GM19452 (cell line): ENCODE measurements at regions not wholly inside any gene's neighbourhood (a gene's known extent, or its start where the extent isn't known, plus 50 kb on each side); places are given as distances from the start of the nearest gene placed in this dataset.
"Not testable (repeated sequence)": the region's sequence is repeated elsewhere in the genome, so short reads cannot be mapped to it uniquely, and the experiment has no call there.

Source experiments
- ATAC-seq: cut with Tn5 transposase; IDR thresholded peaks from one replicate; pipeline ENCODE4 v1.9.1; 2021; ENCODE audit not compliant: unreplicated experiment

DNA sequence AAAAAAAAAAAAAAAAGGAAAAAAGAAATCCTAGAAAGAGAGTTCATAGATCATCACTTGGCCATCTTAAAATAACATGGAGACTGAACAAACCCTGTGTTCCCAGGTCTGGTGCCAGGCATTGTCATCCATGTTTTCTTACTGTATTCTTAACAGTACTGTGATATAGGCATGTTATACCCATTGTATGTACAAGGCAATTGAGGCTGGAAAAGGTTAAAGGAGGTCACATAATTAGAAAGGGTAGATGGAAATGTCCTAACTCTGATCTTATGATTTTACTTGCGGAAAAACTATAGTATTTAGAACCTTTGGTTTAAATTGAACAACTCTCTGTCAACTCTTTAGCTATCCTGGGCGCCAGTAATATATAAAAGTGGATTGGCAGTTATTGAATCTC lies 478.2 kb upstream of the RGS6 start:
- ATAC-seq = no peak

DNA sequence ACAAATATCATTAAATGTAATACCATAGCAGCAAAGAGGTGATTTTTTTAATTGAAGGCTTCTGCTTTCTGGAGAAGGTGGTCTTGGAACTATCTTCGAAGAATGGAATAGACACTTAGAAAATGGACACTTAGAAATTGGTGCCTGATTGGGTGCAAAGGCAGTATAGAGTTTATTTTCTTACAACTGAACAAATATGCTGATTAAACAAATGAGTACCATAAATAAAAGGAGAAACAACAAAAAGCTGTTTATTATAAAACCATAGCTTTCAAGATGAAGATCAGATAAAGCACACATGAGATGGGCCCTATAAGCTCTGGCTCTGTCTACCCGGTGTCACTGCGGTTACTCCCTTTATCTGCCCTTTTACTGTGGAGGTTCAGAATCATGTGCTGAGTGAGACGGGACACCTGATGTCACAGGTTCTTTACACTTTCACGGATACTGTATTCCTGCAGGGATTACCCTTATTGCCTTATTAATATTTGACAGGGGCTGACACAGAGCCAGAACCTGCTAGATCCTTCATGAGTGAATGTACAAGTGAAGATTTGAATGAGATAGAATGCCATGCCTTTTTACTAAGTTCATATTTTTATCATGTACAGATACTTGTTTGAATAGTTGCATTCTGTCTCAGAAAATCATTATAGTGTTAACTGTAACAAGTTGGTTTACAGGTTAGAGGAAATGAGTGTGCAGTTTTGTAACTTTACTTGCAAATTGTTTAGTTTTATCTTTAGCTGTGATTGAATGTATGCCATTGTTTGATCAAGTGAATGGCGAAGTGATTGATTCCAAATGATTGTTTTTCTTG lies 477.5 kb upstream of the RGS6 start:
- no peak for ATAC-seq

DNA sequence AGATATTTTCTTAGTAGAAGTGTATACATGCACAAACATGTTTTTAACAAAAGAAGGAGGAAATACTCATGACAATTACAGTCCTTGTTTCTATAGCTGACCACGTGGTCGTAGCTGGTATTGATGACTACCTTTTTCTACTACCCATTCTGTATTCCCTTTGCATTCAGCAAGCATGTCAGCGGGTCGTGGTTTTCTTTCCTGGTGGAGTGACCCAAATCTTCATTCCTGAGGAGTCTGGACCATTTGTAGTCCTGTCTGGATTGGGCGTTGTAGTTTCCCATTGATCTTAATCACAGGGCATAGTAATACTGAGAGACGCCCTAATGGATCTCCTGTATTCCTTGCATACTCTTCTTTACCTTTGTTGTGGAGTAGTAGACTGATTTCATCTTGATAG lies 472.1 kb upstream of the RGS6 start:
- no peak for ATAC-seq

DNA sequence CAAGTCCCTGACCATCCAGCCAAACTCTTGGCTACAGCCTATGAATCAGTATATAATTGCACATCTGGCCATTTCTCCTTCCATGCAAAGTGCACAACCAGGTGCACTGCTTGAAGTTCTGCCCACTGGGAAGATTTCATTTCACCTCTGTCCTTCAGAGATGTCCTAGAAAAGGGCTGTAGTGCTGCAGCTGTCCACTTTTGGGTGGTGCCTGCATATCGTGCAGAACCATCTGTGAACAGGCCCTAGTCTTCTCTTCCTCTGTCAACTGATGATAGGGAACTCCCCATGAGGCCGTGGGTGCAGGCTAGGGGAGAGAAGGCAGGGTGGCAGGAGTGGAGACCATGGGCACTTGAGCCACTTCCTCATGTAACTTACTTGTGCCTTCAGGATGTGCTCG lies 470.6 kb upstream of the RGS6 start:
- not testable (repeated sequence) for ATAC-seq

DNA sequence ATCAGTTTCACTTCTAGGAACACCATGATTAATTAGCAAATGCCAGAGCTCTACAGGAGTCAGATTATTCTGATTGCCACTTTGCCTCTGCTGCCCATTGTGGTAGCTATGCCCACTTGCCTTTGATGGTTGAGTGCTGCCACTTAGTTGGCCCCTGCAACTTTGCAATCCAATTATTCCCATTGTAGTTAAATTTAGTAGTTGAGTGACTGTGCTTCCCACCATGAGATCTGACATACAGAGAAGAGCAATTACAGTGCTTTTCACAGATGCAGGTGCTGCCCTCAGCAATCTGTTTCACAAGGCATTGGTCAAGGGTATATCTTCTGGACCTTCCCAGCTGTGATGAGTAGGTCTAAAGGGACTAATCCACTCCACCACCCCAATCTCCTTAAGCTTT lies 468.4 kb upstream of the RGS6 start:
- ATAC-seq = no peak

DNA sequence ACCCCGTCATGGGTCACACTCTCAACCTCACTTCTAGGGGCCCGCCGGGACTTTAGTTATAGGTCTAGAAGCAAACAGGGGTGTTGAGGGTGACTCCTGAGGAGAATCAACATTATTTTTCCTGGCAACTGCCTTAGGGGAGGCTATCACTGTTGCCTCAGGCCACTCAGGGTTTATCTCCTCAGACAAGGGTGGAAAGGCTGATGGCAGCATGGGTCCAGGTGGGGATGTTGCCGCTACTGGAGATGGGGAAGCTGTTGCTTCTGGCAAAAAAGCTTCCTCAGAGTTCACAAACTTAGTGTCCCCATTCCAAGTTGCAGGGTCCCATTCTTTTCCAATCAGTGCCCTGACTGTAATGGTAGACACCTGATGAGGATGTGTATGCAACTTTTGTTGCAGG lies 467.4 kb upstream of the RGS6 start:
- no peak for ATAC-seq

DNA sequence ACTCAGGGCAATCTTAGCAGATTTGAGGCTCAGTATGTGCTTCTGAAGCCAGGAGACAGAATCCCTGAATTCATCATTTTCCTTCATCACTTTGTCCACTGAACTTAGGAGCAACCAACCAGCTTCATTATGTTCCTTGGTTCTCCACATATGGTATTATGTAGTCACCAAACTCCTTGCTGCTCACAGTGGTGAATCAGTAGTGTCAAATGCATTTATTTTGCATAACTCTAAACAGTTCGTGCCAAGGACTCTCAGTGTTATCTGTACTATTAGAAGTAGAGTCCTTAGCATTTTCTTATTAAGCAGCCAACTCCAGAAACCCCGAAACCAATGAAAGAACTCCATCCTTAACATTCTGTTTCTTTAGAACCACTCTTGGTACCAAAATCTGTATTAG lies 466.9 kb upstream of the RGS6 start:
- no peak for ATAC-seq

DNA sequence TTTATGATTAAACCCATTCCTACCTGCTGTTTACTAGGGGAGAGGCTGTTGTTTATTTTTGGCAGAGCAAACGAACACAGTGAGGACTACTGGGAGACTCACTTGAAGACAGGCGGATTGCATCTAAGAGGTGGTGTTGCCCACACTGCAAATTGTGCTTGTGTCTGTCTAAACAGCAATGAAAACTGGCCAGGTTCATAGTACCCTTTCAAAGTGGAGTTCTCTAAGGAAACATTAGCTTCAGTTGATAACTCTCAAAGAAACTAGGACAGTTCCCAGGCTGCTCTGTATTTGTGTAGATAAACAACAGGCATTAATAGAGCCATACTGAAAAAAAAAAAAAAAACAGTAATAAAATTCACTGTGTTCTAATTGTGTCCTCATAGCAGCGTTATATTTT lies 466.0 kb upstream of the RGS6 start:
- ATAC-seq = no peak

DNA sequence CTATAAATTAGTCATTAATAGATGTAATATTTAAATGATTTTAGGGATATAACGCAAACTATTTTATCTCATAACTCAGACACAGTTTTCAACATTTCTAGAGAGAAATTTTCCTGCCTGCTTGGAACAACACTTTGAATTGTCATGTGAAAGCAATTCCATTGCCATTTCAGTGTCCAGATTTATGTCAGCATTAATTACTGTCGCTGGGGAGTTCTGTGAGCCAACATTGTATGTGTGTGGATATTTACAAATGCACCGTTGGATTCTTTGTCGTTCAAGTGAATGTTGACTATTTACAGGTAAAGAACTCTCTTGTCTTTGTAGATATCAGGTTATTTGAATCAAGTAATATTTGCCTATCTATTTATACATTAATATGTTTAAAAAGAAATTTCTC lies 465.3 kb upstream of the RGS6 start:
- ATAC-seq = no peak

DNA sequence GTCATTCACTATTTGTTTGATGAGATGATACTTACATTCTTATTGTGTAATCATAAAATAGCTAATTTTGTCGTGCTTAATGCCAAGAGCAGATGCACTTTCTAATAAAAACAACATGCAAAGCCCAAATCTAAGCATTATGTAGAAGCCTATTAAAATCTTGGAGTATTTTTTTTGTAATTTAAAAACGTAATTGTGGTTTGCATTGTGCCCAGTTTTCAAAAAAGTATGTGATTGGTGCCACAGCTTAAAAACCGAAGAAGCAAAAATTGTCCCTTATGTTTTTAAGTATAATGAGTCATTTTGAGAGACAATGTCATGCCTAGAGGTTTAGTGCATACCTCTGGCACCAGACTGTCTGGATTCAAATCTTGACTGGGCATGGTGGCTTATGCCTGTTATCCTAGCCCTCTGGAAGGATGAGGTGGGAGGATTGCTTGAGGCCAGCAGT lies 464.8 kb upstream of the RGS6 start:
- no peak for ATAC-seq

DNA sequence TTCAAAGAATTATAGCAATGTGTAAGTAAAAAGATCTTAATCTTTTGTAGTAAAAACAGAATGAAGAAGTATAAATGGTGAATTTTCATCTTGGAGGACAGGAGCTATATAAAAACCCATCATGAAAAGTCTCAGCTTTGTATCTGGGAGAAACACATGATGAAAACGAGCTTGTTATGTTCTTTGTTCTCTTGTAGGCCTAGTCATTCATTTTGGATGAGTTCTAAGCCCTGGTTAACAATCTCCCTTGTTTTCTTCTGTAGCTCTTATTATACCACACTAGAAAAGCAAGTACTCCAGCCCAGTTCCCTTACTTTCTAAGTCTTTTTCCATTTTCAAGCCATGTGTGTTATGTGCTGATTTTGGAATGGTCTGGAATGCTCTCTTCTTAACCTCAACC lies 463.5 kb upstream of the RGS6 start:
- no peak for ATAC-seq

DNA sequence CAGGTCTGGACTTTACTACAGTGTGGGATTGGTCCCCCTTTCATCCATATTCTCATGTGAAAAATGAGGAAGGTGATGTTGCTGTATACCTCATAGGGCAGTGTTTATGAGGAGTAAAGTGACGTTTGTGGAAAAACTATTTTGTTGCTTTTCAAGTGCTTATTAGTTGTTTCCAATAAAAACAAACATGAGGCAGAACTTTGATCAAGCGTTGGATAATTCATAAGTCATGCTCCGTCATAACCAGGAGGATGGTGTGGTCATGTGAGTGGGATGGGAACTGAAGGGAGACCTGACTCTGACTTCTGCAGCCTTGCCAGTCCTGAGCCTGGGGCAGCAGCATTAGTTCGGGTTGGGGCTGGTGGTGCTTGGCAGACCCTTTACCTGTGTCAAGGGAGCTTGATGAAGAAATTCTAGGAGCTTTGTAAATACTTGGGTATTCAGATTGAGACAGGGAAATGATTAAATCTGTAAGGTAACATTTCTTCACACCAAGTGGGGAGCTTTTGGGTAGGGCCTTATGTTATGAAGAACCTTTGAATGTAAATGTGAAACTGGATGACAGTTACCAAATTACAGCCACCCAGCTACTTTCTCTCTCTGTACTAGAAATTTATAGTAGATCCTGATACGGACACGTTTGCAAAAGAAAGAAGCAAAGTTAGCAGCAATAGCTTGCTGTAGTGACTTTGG lies 462.4 kb upstream of the RGS6 start:
- no peak for ATAC-seq

DNA sequence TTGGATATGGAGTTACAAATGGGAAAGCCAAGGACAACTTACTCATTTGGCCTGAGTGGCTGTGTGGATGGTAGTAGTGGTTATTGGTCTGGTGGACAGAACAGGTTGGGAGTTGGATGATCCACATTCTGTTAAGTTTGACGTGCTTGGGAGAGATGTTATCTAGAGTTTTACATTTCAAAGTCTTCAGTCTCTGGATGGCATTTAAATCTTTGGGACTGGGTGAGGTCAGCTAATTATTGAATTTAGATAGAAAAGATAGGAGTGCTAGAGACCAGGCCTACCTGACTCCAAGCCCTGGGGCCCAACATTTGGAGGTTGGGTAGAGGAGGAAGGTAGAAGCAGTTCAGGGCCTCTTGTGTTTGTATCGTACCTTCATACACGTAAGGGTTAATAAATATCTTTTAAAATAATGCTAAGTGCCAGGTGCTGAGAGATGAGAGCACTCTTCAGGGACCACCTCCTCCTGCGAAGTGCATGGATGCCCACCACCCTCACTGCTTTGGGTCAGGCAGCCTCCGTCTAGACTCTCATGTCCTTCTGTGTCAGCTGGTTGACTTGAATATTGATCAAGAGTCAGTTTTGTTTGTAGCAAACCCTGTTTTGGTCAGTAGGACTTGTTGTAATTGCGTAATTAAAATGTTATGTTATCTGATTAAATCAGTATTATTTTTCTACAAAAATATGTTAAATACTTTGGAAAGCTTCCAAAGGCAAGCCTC lies 460.4 kb upstream of the RGS6 start:
- ATAC-seq = no peak

DNA sequence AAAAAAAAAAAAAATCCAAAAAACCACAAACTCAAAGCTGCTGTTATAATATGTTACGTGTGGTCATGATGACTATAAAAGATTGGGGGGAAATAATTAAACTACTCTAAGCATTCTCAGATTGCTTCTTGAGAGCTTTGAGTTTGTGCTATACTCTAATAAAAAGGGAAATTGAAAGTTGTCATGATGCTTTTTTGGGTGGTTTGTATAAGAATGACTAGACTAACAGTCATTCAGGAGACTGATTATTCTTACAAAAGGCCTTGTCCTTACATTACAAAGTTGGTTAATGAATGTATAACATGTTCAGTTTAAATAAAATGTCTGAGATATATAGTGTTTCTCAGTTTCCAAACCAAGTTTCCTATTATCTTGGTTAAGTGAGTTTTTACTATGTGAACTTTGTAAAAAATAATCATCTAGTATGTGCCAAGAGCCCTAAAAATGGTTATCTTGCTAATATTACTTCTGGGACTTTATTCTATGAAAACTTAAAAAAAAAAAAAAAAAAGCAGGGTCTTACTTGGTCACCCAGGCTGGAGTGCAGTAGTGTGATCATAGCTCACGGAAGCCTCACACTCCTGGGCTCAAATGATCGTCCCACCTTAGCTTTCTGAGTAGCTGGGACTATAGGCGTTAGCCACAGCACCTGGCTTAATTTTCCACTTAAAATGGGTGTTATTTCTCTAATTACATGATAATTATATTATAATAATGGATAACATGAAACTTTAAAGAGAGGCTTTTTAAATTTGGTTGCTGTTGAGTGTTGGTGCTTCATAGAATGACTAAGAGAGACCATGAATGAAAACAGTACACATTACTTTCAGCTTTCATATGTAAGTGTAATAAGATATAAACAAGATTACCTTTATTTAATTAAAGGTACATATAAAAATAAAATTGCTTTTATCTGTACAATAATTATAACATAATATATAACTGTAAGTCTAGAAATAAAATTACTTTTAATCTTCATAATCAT lies 459.6 kb upstream of the RGS6 start:
- peak; percentile 54 for ATAC-seq

DNA sequence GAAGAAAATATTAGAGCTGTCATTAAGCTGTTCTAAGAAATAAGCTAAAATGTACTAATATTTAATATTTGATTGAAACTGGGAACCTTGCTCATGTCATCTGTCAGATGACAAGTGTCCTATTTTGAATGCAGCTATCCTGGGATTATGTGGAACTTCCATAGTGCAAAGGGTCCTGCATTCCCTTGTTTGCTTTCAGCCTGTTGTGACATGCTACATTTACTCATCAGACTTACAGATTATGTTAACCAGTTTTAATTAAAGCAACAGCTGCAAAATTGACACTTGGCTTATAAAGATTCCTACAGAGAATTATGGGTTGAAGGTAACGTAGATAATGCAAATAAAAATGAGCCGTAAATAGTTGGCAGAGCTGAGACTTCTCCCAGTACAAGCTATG lies 458.4 kb upstream of the RGS6 start:
- ATAC-seq = no peak

DNA sequence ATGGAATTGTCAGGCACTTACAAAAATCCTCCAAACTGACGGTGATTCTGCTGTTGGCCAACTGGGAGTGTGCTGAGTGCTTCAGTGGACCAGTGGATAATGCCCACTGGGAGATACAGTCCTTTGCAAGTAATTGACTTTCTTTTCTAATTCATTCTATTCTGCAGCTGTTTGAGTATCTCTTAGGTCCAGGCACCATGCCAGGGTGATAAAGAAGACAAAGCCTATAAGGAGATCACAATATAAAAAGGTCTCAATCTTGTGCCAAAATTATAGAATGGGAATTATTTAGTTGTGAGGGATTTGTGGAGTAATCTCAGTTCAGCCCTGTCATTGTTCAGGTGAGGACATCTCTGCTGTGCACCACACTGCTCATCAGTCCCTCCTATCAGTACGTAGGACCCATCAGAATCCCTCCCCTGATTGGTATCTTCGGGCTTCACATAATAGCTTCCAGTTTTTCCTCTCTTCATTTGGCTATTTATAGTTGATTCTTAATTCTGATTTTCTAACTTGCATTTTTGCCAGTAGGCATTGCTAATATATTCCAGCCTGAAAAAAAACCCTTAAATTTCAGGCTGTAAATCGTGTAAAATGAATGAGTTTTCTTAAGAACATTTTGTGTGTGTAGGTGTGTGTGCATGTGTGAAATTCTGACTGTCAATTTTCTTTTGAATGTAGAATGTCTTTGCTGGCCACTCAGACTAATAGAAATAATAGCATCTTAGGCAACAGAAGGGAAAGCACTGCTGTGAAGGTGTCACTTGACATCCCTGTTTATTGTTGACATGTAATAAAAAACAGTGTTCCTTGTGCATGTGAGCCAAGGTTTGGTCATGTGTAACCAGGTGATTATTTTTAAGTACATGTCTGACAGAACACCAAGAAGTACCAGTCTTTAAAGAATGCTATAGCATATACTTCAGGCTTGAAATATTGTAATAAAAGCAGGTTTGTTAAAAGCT lies 457.6 kb upstream of the RGS6 start:
- ATAC-seq = no peak

DNA sequence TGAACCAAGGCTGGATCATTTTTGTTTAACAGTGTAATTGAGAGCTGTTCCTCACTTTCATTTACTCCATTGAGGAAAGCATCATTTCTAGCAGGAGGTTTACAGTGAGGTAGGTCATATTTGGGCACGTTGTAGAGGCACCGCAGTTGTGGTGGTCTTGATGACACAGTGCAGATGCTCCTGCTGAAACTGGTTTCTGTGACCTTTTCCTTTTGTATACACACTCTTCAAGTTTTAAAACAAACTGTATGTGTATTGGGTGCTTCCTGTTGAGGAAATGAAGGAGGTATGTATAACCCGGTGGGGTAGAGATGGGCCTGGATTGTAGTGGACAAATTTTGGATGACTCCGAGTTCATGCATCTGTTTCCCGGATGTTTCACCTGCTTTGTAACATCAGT lies 456.3 kb upstream of the RGS6 start:
- no peak for ATAC-seq

DNA sequence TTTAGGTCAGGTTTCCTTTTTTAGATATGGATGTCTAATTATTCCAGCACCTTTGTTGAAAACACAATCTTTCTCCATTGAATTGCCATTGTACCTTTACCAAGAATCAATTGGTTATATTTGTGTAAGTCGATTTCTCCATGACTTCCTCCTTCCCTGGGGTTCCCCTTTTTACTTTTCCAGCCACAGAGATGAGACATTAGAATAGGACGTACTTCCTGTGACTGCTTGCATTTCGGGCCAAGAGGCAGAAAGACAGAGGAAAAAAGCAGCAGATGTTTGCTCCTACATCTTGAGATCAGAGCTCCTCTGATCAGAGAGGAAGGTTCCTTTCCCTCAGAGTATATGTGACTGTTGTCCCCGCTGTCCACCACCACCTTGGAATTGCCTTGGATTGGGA lies 453.7 kb upstream of the RGS6 start:
- ATAC-seq = no peak

DNA sequence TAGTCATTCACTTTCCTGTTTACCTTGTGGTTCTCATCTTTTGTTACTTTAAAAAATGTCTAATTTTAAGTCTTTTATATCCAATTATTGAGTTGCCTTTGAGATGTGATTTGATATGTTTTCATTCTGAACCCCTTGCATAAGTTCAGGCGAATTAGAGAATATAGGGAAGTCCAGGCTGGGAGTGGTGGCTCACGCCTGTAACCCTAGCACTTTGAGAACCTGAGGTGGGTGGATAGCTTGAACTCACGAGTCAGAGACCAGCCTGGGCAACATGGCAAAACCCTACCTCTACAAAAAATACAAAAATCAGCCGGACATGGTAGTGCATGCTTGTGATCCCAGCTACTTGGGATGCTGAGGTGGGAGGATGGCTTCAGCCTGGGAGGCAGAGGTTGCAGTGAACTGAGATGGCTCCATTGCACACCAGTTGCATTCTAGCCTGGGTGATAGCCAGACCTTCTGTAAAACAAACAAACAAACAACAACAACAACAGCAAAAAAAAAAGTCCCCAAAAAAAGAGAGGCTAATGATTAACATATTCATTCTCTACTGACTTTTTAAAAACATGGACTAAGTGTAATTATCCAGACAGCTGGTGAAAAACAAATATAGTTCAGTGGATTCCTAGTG lies 451.1 kb upstream of the RGS6 start:
- ATAC-seq = no peak
